Ishikawa (cell line): ENCODE measurements at regions not wholly inside any gene's neighbourhood (a gene's known extent, or its start where the extent isn't known, plus 50 kb on each side); places are given as distances from the start of the nearest gene placed in this dataset.

Source experiments
- CEBPB ChIP-seq: IDR thresholded peaks from 2 replicates; pipeline ENCODE4 v1.6.1; 2012
- CREB1 ChIP-seq: IDR thresholded peaks from 2 replicates; pipeline ENCODE4 v1.6.1; 2012; ENCODE audit warnings: low read depth
- EGR1 ChIP-seq: IDR thresholded peaks from 2 replicates; pipeline ENCODE4 v1.6.1; 2012
- EP300 ChIP-seq: IDR thresholded peaks from 2 replicates; pipeline ENCODE4 v1.6.1; 2012; ENCODE audit warnings: borderline replicate concordance
- MAX ChIP-seq: IDR thresholded peaks from 2 replicates; pipeline ENCODE4 v1.6.1; 2012
- NFIC ChIP-seq: IDR thresholded peaks from 2 replicates; pipeline ENCODE4 v1.6.1; 2012
- RAD21 ChIP-seq: IDR thresholded peaks from 2 replicates; pipeline ENCODE4 v1.6.1; 2012; ENCODE audit warnings: low read depth
- REST ChIP-seq: IDR thresholded peaks from 2 replicates; pipeline ENCODE4 v1.6.1; 2012; ENCODE audit warnings: low read depth, mild to moderate bottlenecking
- TAF1 ChIP-seq: IDR thresholded peaks from 2 replicates; pipeline ENCODE4 v1.6.1; 2012; ENCODE audit warnings: low read depth, mild to moderate bottlenecking
- TCF12 ChIP-seq: IDR thresholded peaks from 2 replicates; pipeline ENCODE4 v1.6.1; 2012; ENCODE audit warnings: low read depth
- TEAD4 ChIP-seq: IDR thresholded peaks from 2 replicates; pipeline ENCODE4 v1.6.1; 2012
- USF1 ChIP-seq: IDR thresholded peaks from 2 replicates; pipeline ENCODE4 v1.6.1; 2012
- YY1 ChIP-seq: IDR thresholded peaks from 2 replicates; pipeline ENCODE4 v1.6.1; 2012; ENCODE audit warnings: low read depth
- ZBTB7A ChIP-seq: IDR thresholded peaks from 2 replicates; pipeline ENCODE4 v1.6.1; 2012; ENCODE audit warnings: low read depth

GRCh38 chr7:35894721-35895120 is 93.9 kb downstream of the SEPTIN7 start:
- TF ChIP-seq REST = no peak
- no peak for TF ChIP-seq RAD21
- TF ChIP-seq MAX = no peak
- TF ChIP-seq EP300 = no peak
- no peak for TF ChIP-seq NFIC
- no peak for TF ChIP-seq CREB1
- no peak for TF ChIP-seq TAF1
- no peak for TF ChIP-seq YY1
- no peak for TF ChIP-seq TCF12
- TF ChIP-seq TEAD4 = no peak
- TF ChIP-seq ZBTB7A = no peak
- no peak for TF ChIP-seq CEBPB
- no peak for TF ChIP-seq EGR1
- TF ChIP-seq USF1 = no peak
